HG02571 (cell line): ENCODE measurements at regions not wholly inside any gene's neighbourhood (a gene's known extent, or its start where the extent isn't known, plus 50 kb on each side); places are given as distances from the start of the nearest gene placed in this dataset.

ENCODE experiments used
- ATAC-seq: cut with Tn5 transposase; IDR thresholded peaks from one replicate; pipeline ENCODE4 v1.9.1; 2021; ENCODE audit warnings: mild to moderate bottlenecking, moderate library complexity; ENCODE audit not compliant: unreplicated experiment

DNA sequence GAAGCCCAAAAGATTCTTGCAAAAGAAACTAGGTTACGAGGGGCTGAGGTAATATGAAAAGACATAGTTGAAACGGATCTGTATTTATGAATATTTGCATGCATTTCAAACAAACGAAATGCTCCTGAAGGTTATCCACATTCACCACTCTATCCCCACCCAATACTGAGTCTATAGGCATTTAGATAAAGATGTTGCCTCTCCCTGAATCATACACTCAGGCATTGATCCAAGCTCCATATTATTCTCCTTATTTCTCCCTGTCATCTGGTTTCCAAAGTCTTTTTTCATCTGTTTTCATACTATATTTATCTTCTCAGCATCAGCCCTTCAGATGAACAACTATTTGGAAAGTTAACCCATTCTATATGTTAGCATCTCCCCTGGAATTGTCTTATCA is 492.5 kb upstream of the TGFBR2 start:
- ATAC-seq: no peak

GRCh38 chr3:30114918-30115317 is 491.5 kb upstream of the TGFBR2 start:
- no peak for ATAC-seq

- ATAC-seq: no peak
Measured at GRCh38 chr3:30122359-30122758, 484.0 kb upstream of the TGFBR2 start.

GRCh38 chr3:30123224-30123623 is 483.2 kb upstream of the TGFBR2 start:
- ATAC-seq: no peak

DNA sequence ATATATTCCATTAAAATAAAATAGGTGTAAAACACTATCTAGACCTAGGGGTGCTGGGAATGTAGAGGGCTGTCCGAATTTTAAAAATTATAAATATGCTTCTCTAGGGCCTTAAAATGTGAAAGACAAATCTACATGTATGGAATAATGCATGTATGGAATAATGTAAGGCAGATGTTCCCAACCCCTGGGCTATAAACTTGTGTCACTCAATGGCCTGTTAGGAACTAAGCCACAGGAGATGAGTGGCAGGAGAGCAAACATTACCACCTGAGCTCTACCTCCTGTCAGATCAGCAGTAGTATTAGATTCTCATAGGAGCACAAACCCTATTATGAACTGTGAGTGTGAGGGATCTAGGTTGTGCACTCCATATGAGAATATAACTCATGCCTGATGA is 482.6 kb upstream of the TGFBR2 start:
- no peak for ATAC-seq

DNA sequence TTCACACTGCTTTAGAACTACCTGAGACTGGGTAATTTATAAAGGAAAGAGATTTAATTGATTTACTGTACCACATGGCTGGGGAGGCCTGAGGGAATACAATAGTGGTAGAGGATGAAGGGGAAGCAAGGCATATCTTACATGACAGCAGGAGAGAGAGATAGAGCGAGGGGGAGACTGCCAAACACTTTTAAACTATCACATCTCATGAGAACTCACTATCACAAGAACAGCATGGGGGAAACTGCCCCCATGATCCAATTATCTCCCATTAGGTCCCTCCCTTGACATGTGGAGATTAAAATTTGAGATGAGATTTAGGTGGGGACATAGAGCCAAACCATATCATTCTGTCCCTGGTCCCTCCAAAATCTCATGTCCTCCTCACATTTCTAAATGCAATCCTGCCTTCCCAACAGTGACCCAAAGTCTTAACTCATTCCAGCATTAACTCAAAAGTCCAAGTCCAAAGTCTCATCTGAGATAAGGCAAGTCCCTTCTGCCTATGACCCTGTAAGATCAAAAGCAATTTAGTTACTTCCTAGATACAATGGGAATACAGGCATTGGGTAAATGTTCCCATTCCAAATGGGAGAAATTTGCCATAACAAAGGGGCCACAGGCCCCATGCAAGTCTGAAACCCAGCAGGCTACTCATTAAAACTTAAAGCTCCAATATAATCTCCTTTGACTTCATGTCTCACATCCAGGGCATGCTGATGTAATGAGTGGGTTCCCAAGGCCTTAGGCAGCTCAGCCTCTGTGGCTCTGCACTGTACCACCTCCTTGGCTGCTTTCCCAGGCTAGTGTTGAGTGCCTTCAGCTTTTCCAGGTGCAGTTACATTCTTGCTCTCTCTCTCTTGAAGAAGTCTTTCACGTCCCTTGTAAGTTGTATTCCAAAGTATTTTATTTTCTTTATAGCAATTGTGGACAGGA is 481.7 kb upstream of the TGFBR2 start:
- ATAC-seq: no peak

DNA sequence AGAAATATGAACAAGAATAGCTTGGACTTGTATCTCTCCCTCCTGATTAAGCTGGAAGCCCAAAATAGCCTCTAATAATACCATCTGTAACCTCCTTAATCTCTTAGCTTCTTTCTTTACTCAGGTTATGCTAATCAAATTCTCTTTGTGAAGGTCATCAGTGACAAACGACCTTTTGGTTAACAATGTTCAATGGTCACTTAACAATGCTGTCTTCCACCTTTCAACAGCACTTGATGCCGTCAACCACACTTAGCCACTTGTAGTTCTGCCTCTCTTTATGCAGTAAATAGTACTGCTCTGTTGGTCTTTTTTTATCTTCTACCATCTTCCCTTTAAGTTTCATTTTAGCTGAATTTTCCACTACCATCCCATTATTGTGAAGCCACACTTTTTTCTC is 476.6 kb upstream of the TGFBR2 start:
- ATAC-seq: no peak

- ATAC-seq: no peak
Measured at GRCh38 chr3:30130391-30130790, 476.0 kb upstream of the TGFBR2 start.

- no peak for ATAC-seq
Measured at GRCh38 chr3:30131191-30131590, 475.2 kb upstream of the TGFBR2 start.

DNA sequence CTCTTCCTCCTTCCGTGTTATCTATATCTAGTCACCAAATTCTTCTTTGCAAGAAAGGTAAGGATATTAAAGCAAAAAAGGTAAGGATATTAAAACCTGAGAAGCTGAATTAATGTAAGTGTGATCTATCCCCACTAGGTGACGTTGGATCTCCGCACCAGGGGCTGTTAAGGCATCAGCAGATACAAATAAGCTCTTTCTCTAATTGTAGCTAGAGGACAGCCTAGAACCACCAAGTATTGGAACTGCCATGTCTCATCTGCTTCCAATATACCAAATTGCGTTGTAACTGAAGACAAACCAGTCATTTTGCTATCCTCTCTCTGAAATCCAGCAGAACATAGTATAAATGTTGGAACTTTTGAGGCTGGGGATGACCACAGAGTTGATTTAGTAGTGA is 471.2 kb upstream of the TGFBR2 start:
- ATAC-seq: no peak

- no peak for ATAC-seq
Measured at GRCh38 chr3:30139283-30139682, 467.1 kb upstream of the TGFBR2 start.

- no peak for ATAC-seq
Measured at GRCh38 chr3:30140356-30141075, 465.9 kb upstream of the TGFBR2 start.

DNA sequence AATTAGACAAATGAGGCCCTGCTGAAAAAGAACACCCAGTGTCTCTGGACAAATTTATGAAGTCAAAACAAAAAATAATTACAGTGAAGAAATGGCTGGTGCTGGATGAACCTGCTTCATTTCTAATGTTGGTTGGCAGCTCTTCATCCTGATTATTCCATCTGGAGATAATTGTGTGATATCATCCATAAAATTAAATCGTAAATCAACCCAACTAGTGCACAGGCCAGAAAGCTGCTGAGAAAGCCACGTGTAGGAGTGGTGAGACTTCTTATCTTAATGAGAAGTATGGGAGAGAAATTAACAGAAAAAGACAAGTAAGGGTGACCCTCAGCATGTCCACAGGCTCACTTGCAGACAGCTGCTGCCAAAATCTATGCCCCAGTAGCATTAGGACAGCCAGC is 465.2 kb upstream of the TGFBR2 start:
- ATAC-seq: no peak

- no peak for ATAC-seq
Measured at GRCh38 chr3:30141927-30142326, 464.5 kb upstream of the TGFBR2 start.

DNA sequence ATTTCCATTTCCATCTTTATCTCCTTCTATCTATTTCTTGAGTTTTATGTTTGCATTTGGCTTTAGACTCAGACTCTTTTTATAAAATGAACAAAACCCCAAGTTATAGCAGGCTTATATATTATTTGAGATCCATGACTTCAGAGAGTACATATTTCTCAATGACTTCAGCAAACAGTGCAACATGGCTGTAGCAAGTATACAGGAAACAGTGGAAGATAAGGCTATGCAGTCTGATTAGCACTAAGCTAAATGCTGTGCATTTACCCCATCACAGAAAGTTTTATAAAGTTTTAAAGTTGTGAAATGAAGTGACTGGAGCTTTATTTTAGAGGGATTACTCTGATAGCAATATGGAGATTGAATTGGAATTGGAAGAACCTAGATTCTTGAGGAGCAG is 463.5 kb upstream of the TGFBR2 start:
- no peak for ATAC-seq

- no peak for ATAC-seq
Measured at GRCh38 chr3:30145281-30145680, 461.1 kb upstream of the TGFBR2 start.

DNA sequence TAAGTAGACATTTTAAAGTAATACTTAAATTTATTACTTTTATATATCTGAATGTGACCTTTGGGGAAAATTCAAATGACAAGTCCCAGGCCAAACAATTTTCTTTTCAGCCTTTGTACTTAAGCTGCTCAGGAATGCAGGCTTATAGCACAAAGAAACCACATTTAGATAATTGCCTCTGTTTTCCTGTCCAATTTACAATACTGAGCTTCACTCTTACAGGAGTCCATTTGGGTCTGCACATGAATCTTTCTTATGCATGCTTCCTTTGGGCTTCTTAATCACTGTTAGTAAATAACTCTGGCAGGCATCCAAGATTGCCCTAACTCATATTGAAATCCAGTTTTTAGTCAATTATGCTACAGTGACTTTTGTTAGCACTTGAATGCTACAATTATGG is 459.4 kb upstream of the TGFBR2 start:
- ATAC-seq: no peak

- ATAC-seq: no peak
Measured at GRCh38 chr3:30154853-30155252, 451.5 kb upstream of the TGFBR2 start.

DNA sequence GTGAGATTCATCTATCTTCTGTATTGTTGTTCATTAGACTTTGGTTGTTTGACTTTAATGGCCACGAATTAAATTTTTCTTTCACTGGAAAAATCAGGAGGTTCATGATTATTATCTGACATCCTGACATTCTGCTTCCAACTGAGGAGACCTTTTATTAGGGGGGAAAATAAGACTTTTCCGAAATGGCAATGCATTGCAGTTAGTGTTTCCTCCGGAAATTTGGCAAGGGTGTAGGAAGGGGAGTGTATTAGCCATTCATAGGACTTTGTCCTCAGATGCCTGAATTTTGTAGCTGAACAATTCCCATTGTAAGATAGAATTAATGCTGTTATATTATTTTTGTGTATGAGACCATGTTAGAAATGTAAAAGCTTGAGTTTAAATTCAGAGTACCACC is 450.6 kb upstream of the TGFBR2 start:
- ATAC-seq: no peak

DNA sequence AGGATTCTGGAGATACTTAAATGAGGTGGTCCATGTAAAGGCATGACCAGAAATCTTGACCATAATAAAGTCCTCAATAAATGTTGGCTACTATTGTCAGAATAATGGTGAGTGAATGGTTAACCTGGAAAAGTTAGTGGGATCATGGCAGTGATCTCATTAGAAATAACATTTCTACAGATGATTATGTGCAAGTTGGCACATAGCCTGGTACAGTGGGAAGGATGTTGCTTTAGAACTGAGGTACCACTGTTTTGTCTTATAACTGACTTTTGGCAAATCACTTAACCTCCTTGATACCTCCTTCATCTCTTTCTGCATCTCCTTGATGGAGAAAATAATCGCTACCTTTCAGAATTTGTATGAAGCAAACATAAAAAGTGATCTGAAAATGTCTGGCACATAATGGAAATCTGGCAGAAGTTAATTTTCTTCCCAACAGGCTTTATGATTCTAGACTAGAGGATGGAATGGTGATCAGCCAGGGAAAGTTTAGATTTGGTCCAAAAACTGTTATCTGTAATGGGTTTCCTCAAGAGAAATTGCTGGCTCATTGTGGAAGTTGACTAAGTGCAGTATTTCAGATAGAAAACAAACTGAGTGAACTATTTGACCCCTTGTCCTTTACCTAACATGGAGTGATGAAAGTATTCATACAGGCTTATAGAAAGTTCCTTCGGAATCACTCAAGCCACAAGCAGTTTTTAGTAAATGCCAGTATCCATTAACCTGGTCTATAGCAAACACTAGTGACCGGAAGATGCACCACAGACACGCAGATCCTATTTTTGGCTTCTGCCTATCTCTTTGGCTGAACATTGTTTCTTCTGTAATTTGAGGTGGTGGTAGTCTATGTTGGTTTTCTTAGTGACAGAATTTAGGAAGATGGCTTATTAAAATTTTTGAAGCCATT is 449.6 kb upstream of the TGFBR2 start:
- no peak for ATAC-seq

- ATAC-seq: no peak
Measured at GRCh38 chr3:30161375-30161774, 445.0 kb upstream of the TGFBR2 start.
